ENCODE measurements at regions not wholly inside any gene's neighbourhood (a gene's known extent, or its start where the extent isn't known, plus 50 kb on each side); places are given as distances from the start of the nearest gene placed in this dataset.

- WGBS (ENCODE audit: insufficient coverage), result 83% methylated on average over 1 of the region's 4 CpGs
- no peak for DNase-seq
- Histone ChIP-seq H3K4me1 (ENCODE audit: control extremely low read depth in 1 of 4, control insufficient read depth in 4 of 4, insufficient read depth in 4 of 4, low read length in 3 of 4) (no peaks in the 10 kb centered on the region), H3K27me3 (replicated peaks in 2 of 5; ENCODE audit: control insufficient read depth in 4 of 5, insufficient read depth in 5 of 5, low read length in 4 of 5) (peaks cover 0 to 14% (median 6%) of the 10 kb centered on the region in 5 experiments), H3K9me3 (ENCODE audit: control extremely low read depth in 1 of 5, control insufficient read depth in 4 of 5, insufficient read depth in 2 of 5, low read depth in 1 of 5, low read length in 4 of 5) (peaks cover 0 to under 1% (median 0%) of the 10 kb centered on the region in 5 experiments), H3K27ac (ENCODE audit: insufficient read depth in 1 of 2, low read depth in 1 of 2, low read length in 2 of 2, poor library complexity in 1 of 2, severe bottlenecking in 2 of 2) (no peak overlapping the region), H3K4me3 (ENCODE audit: control insufficient read depth in 1 of 7, extremely low read depth in 1 of 7, insufficient read depth in 4 of 7, low read depth in 2 of 7, low read length in 6 of 7) (no peak overlapping the region), H3K36me3 (ENCODE audit: control insufficient read depth in 4 of 4, insufficient read depth in 4 of 4, low read length in 3 of 4) (no peaks in the 10 kb centered on the region)
- POLR2A ChIA-PET, result no interaction called here
- CTCF ChIA-PET, result no interaction called here
These were observed 89.4 kb upstream of the NTRK3 start for GRCh38 chr15:88345962-88346361.

GRCh38 chr15:88344786-88345185 lies 88.2 kb upstream of the NTRK3 start:
- Histone ChIP-seq H3K9me3 (ENCODE audit: control extremely low read depth in 1 of 5, control insufficient read depth in 4 of 5, insufficient read depth in 2 of 5, low read depth in 1 of 5, low read length in 4 of 5) (peaks cover 0 to 2% (median 0%) of the 10 kb centered on the region in 5 experiments), H3K4me3 (ENCODE audit: control insufficient read depth in 1 of 7, extremely low read depth in 1 of 7, insufficient read depth in 4 of 7, low read depth in 2 of 7, low read length in 6 of 7) (no peak overlapping the region), H3K27ac (ENCODE audit: insufficient read depth in 1 of 2, low read depth in 1 of 2, low read length in 2 of 2, poor library complexity in 1 of 2, severe bottlenecking in 2 of 2) (no peak overlapping the region), H3K4me1 (ENCODE audit: control extremely low read depth in 1 of 4, control insufficient read depth in 4 of 4, insufficient read depth in 4 of 4, low read length in 3 of 4) (no peaks in the 10 kb centered on the region), H3K36me3 (ENCODE audit: control insufficient read depth in 4 of 4, insufficient read depth in 4 of 4, low read length in 3 of 4) (no peaks in the 10 kb centered on the region), H3K27me3 (replicated peaks in 2 of 5; ENCODE audit: control insufficient read depth in 4 of 5, insufficient read depth in 5 of 5, low read length in 4 of 5) (peaks cover 0 to 14% (median 6%) of the 10 kb centered on the region in 5 experiments)
- CTCF ChIA-PET, result no interaction called here
- no peak for DNase-seq
- POLR2A ChIA-PET, result no interaction called here
- WGBS (ENCODE audit: insufficient coverage), result no CpG with 5 or more reads among the region's 2 CpGs

- ChIA-PET CTCF (no interaction called here), POLR2A (no interaction called here)
- peaks cover 0 to 11% (median 5%) of the 10 kb centered on the region in 5 experiments for H3K27me3 ChIP-seq (replicated peaks in 2 of 5; ENCODE audit: control insufficient read depth in 4 of 5, insufficient read depth in 5 of 5, low read length in 4 of 5)
- no peaks in the 10 kb centered on the region for H3K4me1 ChIP-seq (ENCODE audit: control extremely low read depth in 1 of 4, control insufficient read depth in 4 of 4, insufficient read depth in 4 of 4, low read length in 3 of 4)
- peaks cover 0 to 2% (median 0%) of the 10 kb centered on the region in 5 experiments for H3K9me3 ChIP-seq (ENCODE audit: control extremely low read depth in 1 of 5, control insufficient read depth in 4 of 5, insufficient read depth in 2 of 5, low read depth in 1 of 5, low read length in 4 of 5)
- H3K27ac ChIP-seq (ENCODE audit: insufficient read depth in 1 of 2, low read depth in 1 of 2, low read length in 2 of 2, poor library complexity in 1 of 2, severe bottlenecking in 2 of 2), result no peak overlapping the region
- no peak overlapping the region for H3K4me3 ChIP-seq (ENCODE audit: control insufficient read depth in 1 of 7, extremely low read depth in 1 of 7, insufficient read depth in 4 of 7, low read depth in 2 of 7, low read length in 6 of 7)
- H3K36me3 ChIP-seq (ENCODE audit: control insufficient read depth in 4 of 4, insufficient read depth in 4 of 4, low read length in 3 of 4), result no peaks in the 10 kb centered on the region
- DNase-seq, result no peak
- WGBS (ENCODE audit: insufficient coverage), result 88% methylated on average over 2 of the region's 2 CpGs
These were observed 86.1 kb upstream of the NTRK3 start for GRCh38 chr15:88342666-88343065.

DNA sequence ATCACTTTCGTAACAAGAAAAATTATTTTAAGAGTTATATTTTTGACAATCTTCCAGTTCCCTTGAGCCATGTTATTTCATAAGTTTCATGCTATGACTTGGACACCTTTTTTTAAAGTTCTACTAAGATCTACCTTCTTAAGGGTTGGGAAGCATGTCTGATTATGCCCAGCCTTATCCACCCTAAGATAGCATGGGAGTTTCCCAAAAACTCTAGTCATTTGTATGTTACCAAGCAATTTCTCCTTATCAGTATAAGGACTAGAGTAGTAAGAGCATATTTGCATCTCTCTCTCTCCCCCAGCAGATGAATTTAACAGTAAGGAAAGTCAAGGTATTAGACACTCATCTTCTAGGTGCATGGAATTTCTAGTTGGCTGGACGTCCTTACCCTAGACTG lies 85.1 kb upstream of the NTRK3 start:
- no peaks in the 10 kb centered on the region for H3K36me3 ChIP-seq (ENCODE audit: control insufficient read depth in 4 of 4, insufficient read depth in 4 of 4, low read length in 3 of 4)
- H3K27me3 ChIP-seq (replicated peaks in 2 of 5; ENCODE audit: control insufficient read depth in 4 of 5, insufficient read depth in 5 of 5, low read length in 4 of 5), result peaks cover 0 to 10% (median 5%) of the 10 kb centered on the region in 5 experiments
- no peak for DNase-seq
- no peak overlapping the region for H3K27ac ChIP-seq (ENCODE audit: insufficient read depth in 1 of 2, low read depth in 1 of 2, low read length in 2 of 2, poor library complexity in 1 of 2, severe bottlenecking in 2 of 2)
- CTCF ChIA-PET, result no interaction called here
- peaks cover 0 to 2% (median 0%) of the 10 kb centered on the region in 5 experiments for H3K9me3 ChIP-seq (ENCODE audit: control extremely low read depth in 1 of 5, control insufficient read depth in 4 of 5, insufficient read depth in 2 of 5, low read depth in 1 of 5, low read length in 4 of 5)
- 90% methylated on average over 1 of the region's 2 CpGs for WGBS (ENCODE audit: insufficient coverage)
- POLR2A ChIA-PET, result no interaction called here
- H3K4me1 ChIP-seq (ENCODE audit: control extremely low read depth in 1 of 4, control insufficient read depth in 4 of 4, insufficient read depth in 4 of 4, low read length in 3 of 4), result no peaks in the 10 kb centered on the region
- no peak overlapping the region for H3K4me3 ChIP-seq (ENCODE audit: control insufficient read depth in 1 of 7, extremely low read depth in 1 of 7, insufficient read depth in 4 of 7, low read depth in 2 of 7, low read length in 6 of 7)

GRCh38 chr15:88341006-88341405 lies 84.5 kb upstream of the NTRK3 start:
- Histone ChIP-seq H3K9me3 (ENCODE audit: control extremely low read depth in 1 of 5, control insufficient read depth in 4 of 5, insufficient read depth in 2 of 5, low read depth in 1 of 5, low read length in 4 of 5) (peaks cover 0 to 2% (median 0%) of the 10 kb centered on the region in 5 experiments), H3K4me3 (ENCODE audit: control insufficient read depth in 1 of 7, extremely low read depth in 1 of 7, insufficient read depth in 4 of 7, low read depth in 2 of 7, low read length in 6 of 7) (no peak overlapping the region), H3K27me3 (replicated peaks in 2 of 5; ENCODE audit: control insufficient read depth in 4 of 5, insufficient read depth in 5 of 5, low read length in 4 of 5) (peaks cover 0 to 10% (median 5%) of the 10 kb centered on the region in 5 experiments), H3K27ac (ENCODE audit: insufficient read depth in 1 of 2, low read depth in 1 of 2, low read length in 2 of 2, poor library complexity in 1 of 2, severe bottlenecking in 2 of 2) (no peak overlapping the region), H3K4me1 (ENCODE audit: control extremely low read depth in 1 of 4, control insufficient read depth in 4 of 4, insufficient read depth in 4 of 4, low read length in 3 of 4) (no peaks in the 10 kb centered on the region), H3K36me3 (ENCODE audit: control insufficient read depth in 4 of 4, insufficient read depth in 4 of 4, low read length in 3 of 4) (no peaks in the 10 kb centered on the region)
- POLR2A ChIA-PET, result no interaction called here
- CTCF ChIA-PET, result interaction anchor here (1.2 kb wide), 1 partner anchor 9 kb away, joined by 3 read pairs; no protein-coding TSS in a partner anchor
- no peak for DNase-seq
- no CpG with 5 or more reads among the region's 5 CpGs for WGBS (ENCODE audit: insufficient coverage)

DNA sequence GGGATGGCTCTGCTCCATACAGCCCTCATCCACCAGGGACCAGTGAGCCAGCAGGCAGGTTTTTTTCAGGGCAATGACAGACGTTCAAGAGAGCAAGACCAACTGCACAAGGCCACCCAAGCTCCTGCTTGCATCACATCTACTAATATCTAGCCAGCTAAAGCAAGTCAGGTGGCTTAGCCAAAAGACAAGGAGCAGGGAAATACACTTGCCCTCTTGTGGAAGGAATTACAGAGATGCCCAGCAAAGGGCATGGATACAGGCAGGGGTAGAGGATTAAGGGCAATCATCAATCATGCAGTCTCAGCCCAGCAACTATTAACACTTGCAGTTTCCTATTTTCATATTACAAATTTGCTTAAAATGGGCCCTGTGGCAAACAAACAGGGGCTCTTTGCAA lies 81.5 kb upstream of the NTRK3 start:
- no peaks in the 10 kb centered on the region for H3K4me1 ChIP-seq (ENCODE audit: control extremely low read depth in 1 of 4, control insufficient read depth in 4 of 4, insufficient read depth in 4 of 4, low read length in 3 of 4)
- peaks cover 0 to 2% (median 0%) of the 10 kb centered on the region in 5 experiments for H3K9me3 ChIP-seq (ENCODE audit: control extremely low read depth in 1 of 5, control insufficient read depth in 4 of 5, insufficient read depth in 2 of 5, low read depth in 1 of 5, low read length in 4 of 5)
- no peaks in the 10 kb centered on the region for H3K36me3 ChIP-seq (ENCODE audit: control insufficient read depth in 4 of 4, insufficient read depth in 4 of 4, low read length in 3 of 4)
- POLR2A ChIA-PET, result interaction anchor here (0.8 kb wide), 1 partner anchor 1456 kb away, joined by 3 read pairs; no protein-coding TSS in a partner anchor
- 14% methylated on average over 1 of the region's 1 CpG for WGBS (ENCODE audit: insufficient coverage)
- peaks cover 0 to 10% (median 5%) of the 10 kb centered on the region in 5 experiments for H3K27me3 ChIP-seq (replicated peaks in 2 of 5; ENCODE audit: control insufficient read depth in 4 of 5, insufficient read depth in 5 of 5, low read length in 4 of 5)
- no peak overlapping the region for H3K4me3 ChIP-seq (ENCODE audit: control insufficient read depth in 1 of 7, extremely low read depth in 1 of 7, insufficient read depth in 4 of 7, low read depth in 2 of 7, low read length in 6 of 7)
- DNase-seq, result no peak
- no peak overlapping the region for H3K27ac ChIP-seq (ENCODE audit: insufficient read depth in 1 of 2, low read depth in 1 of 2, low read length in 2 of 2, poor library complexity in 1 of 2, severe bottlenecking in 2 of 2)
- CTCF ChIA-PET, result interaction anchor here (1.1 kb wide), 1 partner anchor 66 kb away, joined by 4 read pairs; no protein-coding TSS in a partner anchor

- no peaks in the 10 kb centered on the region for H3K4me1 ChIP-seq (ENCODE audit: control extremely low read depth in 1 of 4, control insufficient read depth in 4 of 4, insufficient read depth in 4 of 4, low read length in 3 of 4)
- no peak overlapping the region for H3K4me3 ChIP-seq (ENCODE audit: control insufficient read depth in 1 of 7, extremely low read depth in 1 of 7, insufficient read depth in 4 of 7, low read depth in 2 of 7, low read length in 6 of 7)
- H3K9me3 ChIP-seq (ENCODE audit: control extremely low read depth in 1 of 5, control insufficient read depth in 4 of 5, insufficient read depth in 2 of 5, low read depth in 1 of 5, low read length in 4 of 5), result no peaks in the 10 kb centered on the region
- no peaks in the 10 kb centered on the region for H3K36me3 ChIP-seq (ENCODE audit: control insufficient read depth in 4 of 4, insufficient read depth in 4 of 4, low read length in 3 of 4)
- ChIA-PET CTCF (no interaction called here), POLR2A (no interaction called here)
- peaks cover 0 to 11% (median 5%) of the 10 kb centered on the region in 5 experiments for H3K27me3 ChIP-seq (replicated peaks in 2 of 5; ENCODE audit: control insufficient read depth in 4 of 5, insufficient read depth in 5 of 5, low read length in 4 of 5)
- no peak overlapping the region for H3K27ac ChIP-seq (ENCODE audit: insufficient read depth in 1 of 2, low read depth in 1 of 2, low read length in 2 of 2, poor library complexity in 1 of 2, severe bottlenecking in 2 of 2)
- no peak for DNase-seq
- 83% methylated on average over 1 of the region's 1 CpG for WGBS (ENCODE audit: insufficient coverage)
These were observed 78.5 kb upstream of the NTRK3 start for GRCh38 chr15:88335074-88335473.

Measured in common myeloid progenitor, CD34-positive (primary cell).